MM.1S (cell line): ENCODE measurements at regions not wholly inside any gene's neighbourhood (a gene's known extent, or its start where the extent isn't known, plus 50 kb on each side); places are given as distances from the start of the nearest gene placed in this dataset.

ENCODE experiments used
- CTCF ChIP-seq: fragments of 300-600 bp; sonication (generic); IDR thresholded peaks from 2 replicates; pipeline ENCODE4 v1.5.1; 2016; ENCODE audit warnings: antibody characterized with exemption, low read length, mixed read lengths
- EZH2 ChIP-seq: fragments of 300-600 bp; sonication (generic); optimal IDR thresholded peaks from 2 replicates; pipeline ENCODE3; 2017; ENCODE audit warnings: low read depth, mild to moderate bottlenecking, antibody characterized with exemption, low read length, mixed read lengths

- TF ChIP-seq CTCF (no peak), EZH2 (no peak)
These were observed 343.2 kb downstream of the KCNRG start for GRCh38 chr13:50358231-50359040.
